ENCODE measurements at regions not wholly inside any gene's neighbourhood (a gene's known extent, or its start where the extent isn't known, plus 50 kb on each side); places are given as distances from the start of the nearest gene placed in this dataset.
"Not testable (repeated sequence)": the region's sequence is repeated elsewhere in the genome, so short reads cannot be mapped to it uniquely, and the experiment has no call there.

DNA sequence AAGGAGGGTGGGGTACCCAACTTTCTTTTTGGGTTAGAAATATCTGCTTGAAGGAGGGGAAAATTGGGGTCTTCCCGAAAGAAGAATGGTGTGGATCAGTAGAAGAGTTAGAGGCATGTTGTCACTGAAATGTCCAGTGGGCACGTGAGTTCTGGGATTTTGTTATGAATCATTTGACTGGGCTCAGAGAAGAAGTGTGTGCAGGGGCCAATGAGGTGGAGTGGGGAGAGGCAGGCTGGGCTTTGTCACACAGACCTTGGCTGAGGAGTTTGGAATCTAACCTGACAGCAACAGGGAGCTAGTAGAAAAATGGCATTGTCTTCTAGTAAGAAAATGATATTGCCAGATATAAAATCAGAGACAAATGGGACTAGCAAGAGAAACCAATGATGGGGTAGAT is 436.8 kb downstream of the MFSD1 start:
- DNase-seq, result no peak

- no peak for DNase-seq
These were observed 437.2 kb downstream of the MFSD1 start for GRCh38 chr3:159239059-159239458.

- DNase-seq, result no peak
These were observed 443.1 kb downstream of the MFSD1 start for GRCh38 chr3:159244933-159245332.

DNA sequence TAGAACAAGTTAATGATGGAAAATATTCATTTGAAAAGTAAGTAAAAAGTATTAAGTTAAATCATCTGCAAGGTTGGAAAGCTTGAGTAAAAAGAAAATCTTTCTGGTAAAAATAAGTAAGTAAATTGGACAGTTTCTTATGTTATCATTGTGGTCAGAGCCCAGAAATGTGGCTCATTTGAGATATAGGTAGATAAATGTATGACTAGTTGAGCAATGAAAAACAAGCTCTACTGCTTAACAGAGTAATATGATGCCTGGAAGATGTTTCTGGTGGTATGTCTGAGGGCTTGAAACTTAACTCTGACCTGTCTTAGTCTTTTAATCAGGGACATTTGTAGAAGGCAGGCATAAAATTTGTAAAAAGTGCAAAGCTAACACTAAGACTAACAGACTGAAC is 444.0 kb downstream of the MFSD1 start:
- DNase-seq, result no peak

- no peak for DNase-seq
These were observed 444.5 kb downstream of the MFSD1 start for GRCh38 chr3:159246385-159246784.

DNA sequence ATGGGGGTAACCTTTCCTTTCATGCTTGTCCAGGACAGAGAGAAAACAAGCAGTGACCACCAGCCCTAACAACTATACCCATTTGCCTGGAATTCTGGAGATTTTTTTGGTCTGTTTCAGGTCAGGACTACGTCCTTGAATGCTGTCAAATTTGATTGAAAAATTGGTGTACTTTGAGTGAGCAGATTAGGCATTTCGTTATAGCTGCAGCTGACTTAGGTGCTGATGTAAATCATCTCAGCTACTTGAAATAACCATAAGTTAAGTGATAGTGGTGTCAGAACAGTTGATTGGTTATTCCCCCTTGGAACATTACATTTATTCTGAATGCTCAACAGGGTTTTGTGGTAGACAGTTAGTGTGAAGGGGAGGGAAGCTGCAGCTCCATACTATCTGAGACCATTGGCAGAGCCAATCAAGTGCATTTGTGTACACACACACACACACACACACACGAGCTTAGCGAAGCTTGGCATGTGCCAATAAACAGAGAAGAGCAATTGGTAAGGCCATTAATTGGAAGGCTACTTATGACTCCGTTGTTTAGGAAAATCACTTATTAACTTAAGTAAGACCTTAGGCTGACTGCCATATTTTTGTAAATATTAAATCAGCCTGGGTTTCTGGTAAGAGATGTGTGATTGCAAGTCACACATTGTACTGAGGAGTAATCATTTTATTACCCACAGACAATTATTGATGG is 447.8 kb downstream of the MFSD1 start:
- DNase-seq, result no peak

- no peak for DNase-seq
These were observed 449.1 kb downstream of the MFSD1 start for GRCh38 chr3:159250961-159251360.

DNA sequence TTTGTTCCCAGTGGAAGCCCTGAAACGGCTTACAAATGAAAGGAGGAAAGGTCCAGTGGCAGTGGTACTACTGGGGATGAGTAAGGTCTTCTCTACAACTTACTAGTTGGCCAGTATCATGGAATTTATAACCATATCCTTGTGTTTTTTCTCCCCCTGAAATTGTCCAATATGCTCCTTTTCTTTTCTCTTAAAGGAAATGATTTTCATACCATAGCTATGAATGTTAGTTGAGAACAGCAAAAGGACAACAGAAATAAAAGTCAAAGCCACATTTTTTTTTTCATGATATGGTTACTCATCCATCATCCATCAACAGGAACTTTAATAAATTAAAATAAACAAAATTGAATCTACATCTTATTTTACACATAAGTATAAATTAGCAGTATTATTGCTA is 450.4 kb downstream of the MFSD1 start:
- no peak for DNase-seq

DNA sequence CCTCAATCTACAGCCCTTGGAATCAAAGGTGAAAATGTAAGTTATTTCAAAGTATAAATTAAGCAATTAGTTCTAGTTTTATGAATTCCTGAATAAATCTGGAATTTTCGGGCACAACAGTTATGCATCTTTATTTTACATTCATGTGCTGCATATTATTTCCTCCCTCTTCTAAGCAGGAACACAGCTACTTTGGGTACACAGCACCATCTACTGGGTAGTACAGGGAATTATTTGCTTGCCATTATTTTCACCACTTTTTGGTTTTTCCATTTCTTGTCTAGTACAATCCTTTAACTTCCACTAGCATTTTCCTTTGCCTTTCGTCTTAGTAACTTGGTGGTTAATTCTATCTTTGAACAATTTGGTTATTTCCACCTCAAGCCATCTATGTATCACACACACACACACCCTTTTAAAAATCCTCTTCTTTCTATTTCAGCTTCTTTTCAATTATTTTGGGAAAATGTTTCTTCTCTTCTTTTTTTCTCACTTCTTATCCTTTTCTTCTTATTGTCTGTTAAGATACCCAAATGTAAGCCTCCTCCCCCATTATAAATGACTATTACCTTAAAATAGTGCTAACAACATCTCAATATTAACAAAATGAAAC is 451.0 kb downstream of the MFSD1 start:
- DNase-seq, result no peak

- DNase-seq, result no peak
These were observed 452.0 kb downstream of the MFSD1 start for GRCh38 chr3:159253860-159254259.

DNA sequence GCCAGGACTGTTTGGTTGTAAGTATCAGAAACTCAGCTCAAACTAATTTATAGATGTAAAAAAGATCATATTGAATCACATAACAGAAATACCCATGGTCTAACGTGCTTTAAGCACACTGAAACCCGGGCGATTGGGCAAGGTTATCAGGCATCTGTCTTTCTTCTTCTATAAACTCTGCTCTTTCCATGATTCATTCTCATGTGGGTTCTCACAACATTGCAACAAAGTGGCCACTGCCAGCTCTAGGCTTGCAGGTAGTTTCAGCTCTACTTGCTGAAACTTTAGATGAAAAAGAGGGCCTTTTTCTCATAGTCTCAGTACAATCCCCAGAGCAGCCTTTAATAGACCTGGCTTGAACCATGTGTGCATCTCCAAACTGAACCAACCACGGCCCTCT is 456.1 kb downstream of the MFSD1 start:
- DNase-seq, result no peak

DNA sequence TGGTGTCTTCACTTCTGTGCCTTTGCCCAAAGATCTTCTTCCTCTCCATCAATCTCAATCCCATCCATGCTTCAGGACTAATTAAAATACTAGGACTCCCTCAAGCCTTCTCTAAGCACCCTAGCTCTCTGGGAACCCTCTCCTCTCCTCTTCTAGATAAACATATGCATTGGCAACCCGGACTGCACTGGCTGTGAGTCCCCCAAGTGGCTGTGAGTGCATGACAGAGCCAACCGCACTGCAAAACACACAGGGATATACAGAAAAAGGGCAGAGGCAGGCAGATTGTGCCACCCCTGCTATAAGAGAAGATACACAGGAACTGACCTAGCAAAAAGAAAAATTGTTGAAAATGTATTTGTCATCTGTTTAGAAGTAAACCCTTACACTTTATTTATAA is 457.1 kb downstream of the MFSD1 start:
- no peak for DNase-seq

DNA sequence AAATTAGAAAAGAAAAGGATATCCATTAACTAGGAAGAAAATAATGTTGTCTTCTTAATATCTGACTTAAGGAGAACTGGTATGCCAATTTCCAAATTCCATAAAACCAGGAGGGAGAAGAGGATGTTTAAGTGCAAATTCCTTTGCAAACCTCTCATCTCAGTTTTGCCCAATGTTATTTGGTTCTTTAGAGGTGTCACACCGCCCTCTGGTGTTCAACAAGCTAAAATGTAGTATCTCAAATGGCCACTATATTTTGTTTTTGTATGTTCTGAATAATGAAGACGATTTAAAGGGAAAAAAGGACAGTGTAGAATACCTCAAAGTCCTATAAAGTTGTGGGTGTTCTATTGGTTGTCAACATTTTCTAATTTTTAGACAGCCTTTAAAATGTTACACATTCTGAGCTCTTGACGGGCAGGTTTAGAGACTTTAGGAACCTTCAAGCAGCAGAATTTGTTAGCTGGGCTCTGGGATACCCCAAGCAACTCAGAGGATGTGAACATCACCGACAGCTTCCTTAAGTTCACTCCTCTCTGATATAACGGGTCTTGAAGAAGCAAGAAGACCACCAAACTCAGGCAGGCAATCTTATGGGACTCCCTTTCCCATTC is 458.3 kb downstream of the MFSD1 start:
- DNase-seq, result peak; percentile 16

DNA sequence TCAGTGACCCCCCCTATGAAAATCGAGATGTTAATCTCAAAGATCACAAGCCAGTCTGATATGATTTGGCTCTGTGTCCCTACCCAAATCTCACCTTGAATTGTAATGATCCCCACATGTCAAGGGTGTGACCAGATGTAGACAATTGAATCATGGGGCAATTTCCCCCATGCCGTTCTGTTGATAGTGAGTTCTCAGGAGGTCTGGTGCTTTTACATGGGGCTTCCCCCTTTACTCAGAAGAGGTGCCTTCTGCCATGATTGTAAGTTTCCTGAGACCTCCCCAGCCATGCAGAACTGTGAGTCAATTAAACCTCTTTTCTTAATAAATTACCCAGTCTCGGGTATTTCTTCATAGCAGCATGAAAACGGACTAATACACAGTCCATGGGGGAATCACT is 459.5 kb downstream of the MFSD1 start:
- DNase-seq, result not testable (repeated sequence)

GRCh38 chr3:159263750-159264553 is 462.1 kb downstream of the MFSD1 start:
- no peak for DNase-seq

DNA sequence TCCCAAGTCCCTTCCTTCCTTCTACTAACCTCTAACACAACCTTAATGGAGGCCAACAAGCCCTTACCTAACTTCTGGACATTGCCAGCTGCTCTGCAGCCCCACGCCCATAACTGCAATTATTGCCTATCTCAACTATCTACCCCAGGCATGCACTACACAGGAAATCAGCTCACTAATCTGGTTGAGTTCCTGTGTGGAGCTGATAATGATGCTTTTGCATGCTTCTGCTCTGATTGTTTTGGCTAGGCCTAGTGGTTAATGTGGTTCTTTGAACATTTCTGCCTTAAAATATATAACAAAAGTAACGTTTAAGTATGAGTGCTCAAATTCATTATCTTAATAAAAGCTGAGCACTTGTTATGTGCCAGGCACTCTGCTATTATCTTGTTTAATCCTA is 463.9 kb downstream of the MFSD1 start:
- DNase-seq, result no peak

DNA sequence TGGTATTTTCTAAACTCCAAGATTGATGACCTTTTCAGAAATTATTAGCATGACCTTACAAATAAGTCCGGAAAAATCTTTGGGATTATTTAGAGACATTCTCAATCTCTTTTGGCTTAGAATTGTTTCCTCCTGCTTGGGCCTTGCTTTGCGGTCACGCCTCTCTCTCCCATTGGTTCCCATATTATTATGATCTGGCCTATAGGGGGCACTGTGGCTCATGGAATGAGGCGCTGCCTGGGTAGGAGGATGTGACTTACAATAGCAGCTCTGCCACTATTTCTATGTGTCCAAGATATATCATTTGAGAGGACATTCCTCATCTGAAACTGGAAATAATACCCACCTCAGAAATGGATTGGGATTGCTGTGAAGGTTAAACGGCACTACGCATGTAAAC is 464.9 kb downstream of the MFSD1 start:
- DNase-seq, result peak; percentile 18

DNA sequence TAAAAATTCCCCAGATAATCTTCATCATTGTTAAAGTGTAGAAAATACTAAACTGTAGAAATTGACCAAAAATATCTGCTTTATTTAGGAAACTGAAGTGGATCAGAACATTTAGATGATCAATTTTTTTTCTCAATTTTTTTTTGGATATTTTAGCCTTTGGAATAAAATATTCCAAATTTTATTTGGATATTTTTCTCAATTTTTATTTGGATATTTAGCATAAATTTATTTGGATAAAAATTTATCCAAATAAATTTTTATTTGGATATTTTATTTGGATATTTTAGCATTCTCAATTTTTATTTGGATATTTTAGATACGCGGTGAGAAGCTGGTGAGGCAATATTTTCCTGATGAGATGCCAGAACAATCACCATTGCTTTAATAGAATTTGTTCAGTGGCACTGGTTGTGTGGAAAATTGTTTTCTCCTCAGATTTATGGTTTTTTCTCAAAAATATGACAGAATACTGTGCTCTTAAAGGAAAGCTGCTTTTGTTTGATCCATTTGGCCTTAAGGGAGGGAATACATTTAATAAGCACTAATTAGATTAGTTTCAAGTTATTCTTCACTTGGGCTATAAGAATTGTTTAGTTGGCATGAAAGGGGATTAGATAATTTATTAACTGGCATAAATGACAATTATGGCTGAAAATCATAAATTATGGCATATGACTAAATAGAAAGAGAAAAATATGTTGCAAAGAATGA is 470.1 kb downstream of the MFSD1 start:
- no peak for DNase-seq

- DNase-seq, result no peak
These were observed 471.2 kb downstream of the MFSD1 start for GRCh38 chr3:159273070-159273469.

DNA sequence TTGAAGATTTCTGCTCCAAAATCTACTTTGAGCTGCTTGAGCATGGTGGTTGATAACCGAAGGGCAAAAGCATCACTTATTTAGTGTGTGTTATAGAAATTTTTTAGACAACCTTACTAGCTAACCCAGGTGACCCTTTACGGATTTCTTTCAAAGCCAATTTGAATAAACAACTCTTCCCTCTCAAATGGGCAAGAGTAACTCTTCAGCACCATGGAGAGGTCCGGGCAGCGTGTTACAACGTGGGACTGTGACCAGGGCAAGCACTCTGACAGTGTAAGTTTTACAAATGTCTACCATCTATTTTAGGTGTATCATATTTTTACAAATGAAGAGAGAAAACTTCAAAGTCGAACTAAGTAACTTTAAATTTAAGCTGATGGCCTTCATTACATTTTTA is 471.8 kb downstream of the MFSD1 start:
- no peak for DNase-seq

GRCh38 chr3:159275741-159276140 is 473.9 kb downstream of the MFSD1 start:
- no peak for DNase-seq

DNA sequence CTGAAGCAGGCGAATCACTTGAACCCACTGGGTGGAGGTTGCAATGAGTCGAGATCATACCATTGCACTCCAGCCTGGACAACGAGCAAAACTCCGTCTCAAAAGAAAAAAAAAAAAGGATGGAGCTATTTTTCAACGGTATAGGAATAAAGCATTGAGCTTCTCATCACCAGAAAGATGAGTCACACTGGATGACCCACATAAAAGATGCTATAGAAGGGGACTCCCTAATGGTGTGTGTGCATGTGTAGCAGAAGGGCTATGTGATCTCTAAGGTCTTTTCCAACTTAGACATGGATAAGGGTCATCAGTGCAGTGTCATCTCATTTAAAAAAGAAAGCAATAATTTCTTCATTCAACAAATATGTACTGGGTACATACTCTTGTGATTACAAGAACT is 476.0 kb downstream of the MFSD1 start:
- no peak for DNase-seq

Data from NCI-H510A (cell line).